GM12892 (cell line): ENCODE measurements at regions not wholly inside any gene's neighbourhood (a gene's known extent, or its start where the extent isn't known, plus 50 kb on each side); places are given as distances from the start of the nearest gene placed in this dataset.

Experiments used
- POLR2A ChIP-seq: IDR thresholded peaks from 2 replicates; pipeline ENCODE4 v1.6.1; 2011; ENCODE audit warnings: low read depth, low read length, control low read depth
- POLR2AphosphoS5 ChIP-seq: IDR thresholded peaks from 2 replicates; pipeline ENCODE4 v1.6.1; 2011; ENCODE audit warnings: low read depth, low read length, control low read depth

DNA sequence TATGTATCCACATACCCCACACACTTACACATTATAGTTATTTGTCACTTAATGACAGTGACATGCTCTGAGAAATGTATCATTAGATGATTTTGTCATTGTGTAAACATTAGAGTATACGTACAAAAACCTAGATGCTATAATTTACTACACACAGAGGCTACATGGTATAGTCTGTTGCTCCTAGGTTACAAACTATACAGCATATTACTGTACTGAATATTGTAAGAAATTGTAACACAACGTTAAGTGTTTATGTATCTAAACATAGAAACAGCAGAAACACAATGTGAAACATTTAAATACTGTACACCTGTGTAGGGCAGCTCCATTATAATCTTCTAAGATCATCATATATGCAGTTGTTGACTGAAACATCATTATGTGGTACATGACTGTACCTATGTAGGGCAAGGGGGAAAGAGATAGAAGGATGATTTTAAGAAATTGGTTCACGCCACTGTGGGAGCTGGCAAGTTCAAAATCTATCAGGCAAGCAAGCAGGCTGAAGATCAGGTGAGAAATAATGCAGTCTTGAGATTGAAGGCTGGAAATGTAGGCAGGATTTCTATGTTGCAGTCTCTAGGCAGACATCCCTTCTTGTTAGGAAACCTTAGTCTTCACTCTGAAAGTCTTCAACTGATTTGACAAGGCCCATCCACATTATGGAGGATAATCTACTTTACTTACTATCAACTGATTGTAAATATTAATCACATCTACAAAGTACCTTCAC is 78.0 kb upstream of the CPEB2 start:
- no peak for TF ChIP-seq POLR2A
- no peak for TF ChIP-seq POLR2AphosphoS5
